ENCODE measurements at regions not wholly inside any gene's neighbourhood (a gene's known extent, or its start where the extent isn't known, plus 50 kb on each side); places are given as distances from the start of the nearest gene placed in this dataset.

- TF ChIP-seq CTCF (IDR thresholded peaks at IDR 0.05) (no peak), EZH2 (IDR thresholded peaks at IDR 0.05; ENCODE audit: borderline replicate concordance, insufficient read depth, low read depth, low read length, poor library complexity, severe bottlenecking) (no peak)
Measured at GRCh38 chr18:4653418-4653817, 198.3 kb upstream of the DLGAP1 start.

Data from B cell (primary cell).